HS-5 (cell line): ENCODE measurements at regions not wholly inside any gene's neighbourhood (a gene's known extent, or its start where the extent isn't known, plus 50 kb on each side); places are given as distances from the start of the nearest gene placed in this dataset.

Source experiments
- DNase-seq: peaks from one replicate; pipeline ENCODE4 v3.0.0-alpha.2; 2012; ENCODE audit warnings: low read depth

GRCh38 chr2:216320852-216321251, 51.4 kb downstream of the MARCHF4 start:
- DNase-seq, result no peak

- no peak for DNase-seq
These were observed 52.5 kb downstream of the MARCHF4 start for GRCh38 chr2:216319771-216320170.

- DNase-seq, result no peak
These were observed 53.8 kb downstream of the MARCHF4 start for GRCh38 chr2:216318521-216318874.

GRCh38 chr2:216317831-216318520, 54.3 kb downstream of the MARCHF4 start:
- no peak for DNase-seq

GRCh38 chr2:216316743-216317142, 55.5 kb downstream of the MARCHF4 start:
- DNase-seq, result peak; percentile 68

- peak; percentile 62 for DNase-seq
These were observed 56.3 kb downstream of the MARCHF4 start for GRCh38 chr2:216315802-216316603.

- DNase-seq, result no peak
These were observed 59.8 kb downstream of the MARCHF4 start for GRCh38 chr2:216312441-216312840.

GRCh38 chr2:216308576-216308975, 63.7 kb downstream of the MARCHF4 start:
- DNase-seq, result no peak

- no peak for DNase-seq
These were observed 64.8 kb downstream of the MARCHF4 start for GRCh38 chr2:216307496-216307895.

GRCh38 chr2:216306868-216307267, 65.4 kb downstream of the MARCHF4 start:
- no peak for DNase-seq

- DNase-seq, result no peak
These were observed 66.7 kb downstream of the MARCHF4 start for GRCh38 chr2:216305574-216305973.

GRCh38 chr2:216302981-216303676, 69.2 kb downstream of the MARCHF4 start:
- no peak for DNase-seq

- no peak for DNase-seq
These were observed 71.4 kb downstream of the MARCHF4 start for GRCh38 chr2:216300906-216301305.

GRCh38 chr2:216299588-216299987, 72.7 kb downstream of the MARCHF4 start:
- no peak for DNase-seq

- DNase-seq, result peak; percentile 85
These were observed 73.4 kb downstream of the MARCHF4 start for GRCh38 chr2:216298719-216299495.

GRCh38 chr2:216296856-216297255, 75.4 kb downstream of the MARCHF4 start:
- DNase-seq, result no peak

GRCh38 chr2:216294305-216294704, 78.0 kb downstream of the MARCHF4 start:
- DNase-seq, result no peak

- no peak for DNase-seq
These were observed 78.4 kb downstream of the MARCHF4 start for GRCh38 chr2:216293883-216294282.

GRCh38 chr2:216292886-216293301, 79.4 kb downstream of the MARCHF4 start:
- DNase-seq, result no peak

GRCh38 chr2:216292475-216292874, 79.8 kb downstream of the MARCHF4 start:
- DNase-seq, result no peak

GRCh38 chr2:216289470-216289869, 82.8 kb downstream of the MARCHF4 start:
- DNase-seq, result no peak

GRCh38 chr2:216287251-216287650, 85.0 kb downstream of the MARCHF4 start:
- DNase-seq, result no peak
